Panc1 (cell line): ENCODE measurements at regions not wholly inside any gene's neighbourhood (a gene's known extent, or its start where the extent isn't known, plus 50 kb on each side); places are given as distances from the start of the nearest gene placed in this dataset.

Source experiments
- ATAC-seq: fragments of 200-7000 bp; cut with Tn5 transposase; 2 replicates; pipeline ENCODE4 v1.9.1; 2020; ENCODE audit warnings: mild to moderate bottlenecking, moderate library complexity
- BruUV-seq: library from RNA; stranded (reverse); fragments of 400-500 nt; replicated peaks from 2 replicates; lab custom pipeline; 2021; lab: Mats Ljungman, UMichigan
- CTCF ChIA-PET: fragments of 300-600 bp; sonication (Branson Sonifier 250); formaldehyde crosslinking; loops from one replicate; lab custom pipeline; 2022; ENCODE audit warnings: antibody characterized with exemption; lab: Charles Lee
- POLR2A ChIA-PET: fragments of 300-600 bp; sonication (Branson Sonifier 250); formaldehyde crosslinking; loops from one replicate; lab custom pipeline; 2022; ENCODE audit warnings: antibody characterized with exemption; lab: Charles Lee
- DNase-seq: peaks from one replicate; pipeline ENCODE4 v3.0.0-alpha.2; 2010; ENCODE audit warnings: low read depth, low spot score
- H3K27ac ChIP-seq: 2 replicates; pipeline ENCODE4 v1.5.1; 2011; ENCODE audit warnings: mild to moderate bottlenecking, low read length, inconsistent platforms
- H3K27me3 ChIP-seq: fragments of 200-500 bp; sonication (Bioruptor generic); 2 replicates; pipeline ENCODE4 v1.6.0; 2014; ENCODE audit warnings: low read length, inconsistent platforms; ENCODE audit not compliant: control insufficient read depth, insufficient read depth
- H3K36me3 ChIP-seq: fragments of 200-500 bp; sonication (Bioruptor generic); 2 replicates; pipeline ENCODE4 v1.5.1; 2014; ENCODE audit warnings: inconsistent platforms, mild to moderate bottlenecking, low read length, moderate library complexity; ENCODE audit not compliant: control insufficient read depth, insufficient read depth
- H3K4me1 ChIP-seq: 2 replicates; pipeline ENCODE4 v1.5.1; 2011; ENCODE audit warnings: inconsistent platforms, mild to moderate bottlenecking, low read length, moderate library complexity; ENCODE audit not compliant: control insufficient read depth, insufficient read depth
- H3K4me3 ChIP-seq, 2 experiments: 2 replicates each; pipeline ENCODE4 v1.5.1; 2011 to 2012; ENCODE audit warnings: low read depth in 2 of 2, low read length in 2 of 2, mild to moderate bottlenecking in 2 of 2, inconsistent platforms in 1 of 2, moderate library complexity in 1 of 2
- H3K9me3 ChIP-seq: fragments of 200-500 bp; sonication (Bioruptor generic); 2 replicates; pipeline ENCODE4 v1.5.1; 2014; ENCODE audit warnings: low read depth, mild to moderate bottlenecking, inconsistent platforms, low read length, moderate library complexity; ENCODE audit not compliant: control insufficient read depth, insufficient read depth
- POLR2AphosphoS5 ChIP-seq: IDR thresholded peaks from 2 replicates; pipeline ENCODE4 v1.6.1; 2012; ENCODE audit warnings: mild to moderate bottlenecking, low read depth, low read length, moderate library complexity
- SIN3A ChIP-seq: IDR thresholded peaks from 2 replicates; pipeline ENCODE4 v1.6.1; 2012; ENCODE audit warnings: low read depth, mild to moderate bottlenecking, low read length, moderate library complexity, borderline replicate concordance; ENCODE audit not compliant: insufficient read depth
- TCF7L2 ChIP-seq: IDR thresholded peaks from 2 replicates; pipeline ENCODE4 v1.6.1; 2011; ENCODE audit warnings: mild to moderate bottlenecking, low read depth, low read length, inconsistent platforms
- in situ Hi-C: cut with HindIII; loops from 2 replicates; pipeline ENCODE4 v1.10.0; 2016; ENCODE audit warnings: low sequenced_read_pairs, low pct_unique_long_range_greater_than_20kb
- intact Hi-C: fragments of 100-400 bp; cut with micrococcal nuclease; formaldehyde crosslinking; loops from one replicate; pipeline ENCODE4 v1.10.0; 2022; ENCODE audit not compliant: unreplicated experiment
- TF ChIP-seq, protein P1 (sequence below): fragments of 450-650 bp; IDR thresholded peaks from 2 replicates; pipeline ENCODE4 v1.5.1; 2017; ENCODE audit warnings: mild to moderate bottlenecking
- TF ChIP-seq, protein P2 (sequence below), 2 experiments: IDR thresholded peaks; 2 replicates each; pipeline ENCODE4 v1.6.1; 2011 to 2012; ENCODE audit warnings: low read depth in 2 of 2, control low read depth in 1 of 2, low read length in 1 of 2, mild to moderate bottlenecking in 1 of 2, moderate library complexity in 1 of 2; ENCODE audit not compliant: insufficient read depth in 1 of 2

DNA sequence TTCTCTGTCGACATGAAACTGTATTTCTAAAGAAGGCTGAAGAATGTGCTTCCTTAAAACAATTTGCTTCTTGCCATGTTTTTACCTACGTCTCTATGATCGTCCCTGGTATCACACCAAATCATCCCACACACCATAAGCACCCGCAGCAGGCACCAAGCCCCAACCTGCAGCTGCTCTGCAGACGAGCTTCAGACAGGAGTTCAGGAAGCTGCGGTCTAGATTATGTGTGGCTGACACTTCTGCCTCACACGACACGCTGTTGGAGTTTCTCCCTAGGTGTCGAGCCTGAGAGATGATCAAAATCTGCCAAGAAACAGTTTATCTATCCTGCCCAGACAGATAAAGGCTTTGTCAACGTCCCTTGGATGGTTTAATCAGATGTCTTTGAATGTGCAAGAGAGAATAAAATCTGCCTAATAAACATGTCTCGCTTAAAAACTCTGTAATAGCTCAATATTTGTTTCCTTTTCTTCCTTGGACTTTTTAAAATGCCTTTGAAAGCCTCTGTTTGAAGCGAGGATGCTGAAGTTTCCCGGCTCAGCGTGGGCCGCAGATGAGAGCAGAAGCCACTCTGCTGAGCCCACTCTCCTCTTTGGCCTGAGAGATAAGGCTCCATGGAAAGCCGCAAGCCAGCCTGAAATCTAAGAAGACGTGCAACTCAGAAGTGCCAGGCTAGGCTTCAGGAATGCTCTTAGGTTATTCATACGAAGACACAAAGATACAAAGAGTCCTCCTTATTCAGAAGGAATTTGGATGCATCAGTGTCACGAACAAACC lies 158.3 kb upstream of the PFKP start:
- Histone ChIP-seq H3K4me3 (no peak overlapping the region), H3K36me3 (no peaks in the 10 kb centered on the region), H3K9me3 (no peaks in the 10 kb centered on the region), H3K27ac (no peak overlapping the region), H3K4me1 (no peaks in the 10 kb centered on the region), H3K27me3 (peaks cover 4% of the 10 kb centered on the region; the same call in 1 of the 2 replicates)
- TF ChIP-seq SIN3A (no peak), TCF7L2 (no peak), POLR2AphosphoS5 (no peak)
- TF ChIP-seq, protein P1, sequence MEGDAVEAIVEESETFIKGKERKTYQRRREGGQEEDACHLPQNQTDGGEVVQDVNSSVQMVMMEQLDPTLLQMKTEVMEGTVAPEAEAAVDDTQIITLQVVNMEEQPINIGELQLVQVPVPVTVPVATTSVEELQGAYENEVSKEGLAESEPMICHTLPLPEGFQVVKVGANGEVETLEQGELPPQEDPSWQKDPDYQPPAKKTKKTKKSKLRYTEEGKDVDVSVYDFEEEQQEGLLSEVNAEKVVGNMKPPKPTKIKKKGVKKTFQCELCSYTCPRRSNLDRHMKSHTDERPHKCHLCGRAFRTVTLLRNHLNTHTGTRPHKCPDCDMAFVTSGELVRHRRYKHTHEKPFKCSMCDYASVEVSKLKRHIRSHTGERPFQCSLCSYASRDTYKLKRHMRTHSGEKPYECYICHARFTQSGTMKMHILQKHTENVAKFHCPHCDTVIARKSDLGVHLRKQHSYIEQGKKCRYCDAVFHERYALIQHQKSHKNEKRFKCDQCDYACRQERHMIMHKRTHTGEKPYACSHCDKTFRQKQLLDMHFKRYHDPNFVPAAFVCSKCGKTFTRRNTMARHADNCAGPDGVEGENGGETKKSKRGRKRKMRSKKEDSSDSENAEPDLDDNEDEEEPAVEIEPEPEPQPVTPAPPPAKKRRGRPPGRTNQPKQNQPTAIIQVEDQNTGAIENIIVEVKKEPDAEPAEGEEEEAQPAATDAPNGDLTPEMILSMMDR = no peak
- TF ChIP-seq, protein P2, sequence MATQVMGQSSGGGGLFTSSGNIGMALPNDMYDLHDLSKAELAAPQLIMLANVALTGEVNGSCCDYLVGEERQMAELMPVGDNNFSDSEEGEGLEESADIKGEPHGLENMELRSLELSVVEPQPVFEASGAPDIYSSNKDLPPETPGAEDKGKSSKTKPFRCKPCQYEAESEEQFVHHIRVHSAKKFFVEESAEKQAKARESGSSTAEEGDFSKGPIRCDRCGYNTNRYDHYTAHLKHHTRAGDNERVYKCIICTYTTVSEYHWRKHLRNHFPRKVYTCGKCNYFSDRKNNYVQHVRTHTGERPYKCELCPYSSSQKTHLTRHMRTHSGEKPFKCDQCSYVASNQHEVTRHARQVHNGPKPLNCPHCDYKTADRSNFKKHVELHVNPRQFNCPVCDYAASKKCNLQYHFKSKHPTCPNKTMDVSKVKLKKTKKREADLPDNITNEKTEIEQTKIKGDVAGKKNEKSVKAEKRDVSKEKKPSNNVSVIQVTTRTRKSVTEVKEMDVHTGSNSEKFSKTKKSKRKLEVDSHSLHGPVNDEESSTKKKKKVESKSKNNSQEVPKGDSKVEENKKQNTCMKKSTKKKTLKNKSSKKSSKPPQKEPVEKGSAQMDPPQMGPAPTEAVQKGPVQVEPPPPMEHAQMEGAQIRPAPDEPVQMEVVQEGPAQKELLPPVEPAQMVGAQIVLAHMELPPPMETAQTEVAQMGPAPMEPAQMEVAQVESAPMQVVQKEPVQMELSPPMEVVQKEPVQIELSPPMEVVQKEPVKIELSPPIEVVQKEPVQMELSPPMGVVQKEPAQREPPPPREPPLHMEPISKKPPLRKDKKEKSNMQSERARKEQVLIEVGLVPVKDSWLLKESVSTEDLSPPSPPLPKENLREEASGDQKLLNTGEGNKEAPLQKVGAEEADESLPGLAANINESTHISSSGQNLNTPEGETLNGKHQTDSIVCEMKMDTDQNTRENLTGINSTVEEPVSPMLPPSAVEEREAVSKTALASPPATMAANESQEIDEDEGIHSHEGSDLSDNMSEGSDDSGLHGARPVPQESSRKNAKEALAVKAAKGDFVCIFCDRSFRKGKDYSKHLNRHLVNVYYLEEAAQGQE (IDR thresholded peaks at IDR 0.05; ENCODE audit: insufficient read depth in 1 of 2, low read depth in 2 of 2, low read length in 1 of 2) = no peak
- no peak for ATAC-seq
- CTCF ChIA-PET = no interaction called here
- POLR2A ChIA-PET = no interaction called here
- in situ Hi-C loops (no loop called here), intact Hi-C loops (no loop called here)
- no TSS peak for BruUV-seq
- no peak for DNase-seq

DNA sequence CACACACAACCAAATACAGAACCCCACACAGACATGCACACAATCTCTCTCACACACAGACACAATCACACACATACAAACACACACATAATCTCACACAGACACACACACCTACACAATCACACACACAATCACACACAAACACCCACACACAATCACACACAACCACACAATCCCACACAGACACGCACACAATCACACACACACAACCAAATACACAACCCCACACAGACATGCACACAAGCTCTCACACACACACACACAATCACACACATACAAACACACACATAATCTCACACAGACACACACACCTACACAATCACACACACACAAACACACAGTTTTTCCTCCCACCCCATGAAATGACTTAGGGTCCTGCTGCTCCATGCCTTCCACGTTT lies 160.4 kb upstream of the PFKP start:
- H3K4me3 ChIP-seq = no peak overlapping the region
- intact Hi-C loops (no loop called here), in situ Hi-C loops (no loop called here)
- H3K4me1 ChIP-seq = no peaks in the 10 kb centered on the region
- TF ChIP-seq TCF7L2 = no peak
- TF ChIP-seq, protein P2 (IDR thresholded peaks at IDR 0.05; ENCODE audit: insufficient read depth in 1 of 2, low read depth in 2 of 2, low read length in 1 of 2) = no peak
- H3K36me3 ChIP-seq = no peaks in the 10 kb centered on the region
- H3K9me3 ChIP-seq = no peaks in the 10 kb centered on the region
- DNase-seq (no peak), ATAC-seq (no peak)
- POLR2A ChIA-PET = no interaction called here
- H3K27ac ChIP-seq = no peak overlapping the region
- BruUV-seq = no TSS peak
- CTCF ChIA-PET = no interaction called here
- peaks cover 4% of the 10 kb centered on the region; the same call in 1 of the 2 replicates for H3K27me3 ChIP-seq
